GM12864 (cell line): ENCODE measurements at regions not wholly inside any gene's neighbourhood (a gene's known extent, or its start where the extent isn't known, plus 50 kb on each side); places are given as distances from the start of the nearest gene placed in this dataset.

Source experiments
- DNase-seq: peaks from one replicate; pipeline ENCODE4 v3.0.0-alpha.2; 2011; ENCODE audit warnings: low read depth
- H3K4me3 ChIP-seq: 2 replicates; pipeline ENCODE4 v1.5.1; 2011; ENCODE audit warnings: mild to moderate bottlenecking, low read depth, low read length, control low read depth
- TF ChIP-seq, protein P1 (sequence below): IDR thresholded peaks from 2 replicates; pipeline ENCODE4 v1.5.1; 2011; ENCODE audit warnings: low read depth, mild to moderate bottlenecking, moderate library complexity, low read length, control low read depth, inconsistent platforms; ENCODE audit errors: missing control alignments

DNA sequence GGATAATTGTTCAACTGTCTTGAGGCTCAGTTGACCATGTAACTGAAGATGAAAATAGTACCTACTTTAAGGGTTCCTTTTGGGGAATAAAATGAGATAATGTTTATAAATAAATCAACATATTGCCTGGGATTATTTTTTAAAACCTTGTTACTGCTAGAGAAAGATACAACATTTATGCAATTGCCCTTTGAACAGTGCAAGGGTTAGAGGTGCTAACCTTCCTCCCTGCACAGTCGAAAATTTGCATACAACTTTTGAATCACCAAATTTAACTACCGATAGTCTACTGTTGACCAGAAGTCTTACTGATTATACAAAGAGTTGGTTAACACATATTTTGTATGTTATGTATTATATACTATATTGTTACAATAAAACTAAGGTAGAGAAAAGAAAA, 750.0 kb downstream of the EFNB2 start:
- DNase-seq = no peak
- TF ChIP-seq, protein P1, sequence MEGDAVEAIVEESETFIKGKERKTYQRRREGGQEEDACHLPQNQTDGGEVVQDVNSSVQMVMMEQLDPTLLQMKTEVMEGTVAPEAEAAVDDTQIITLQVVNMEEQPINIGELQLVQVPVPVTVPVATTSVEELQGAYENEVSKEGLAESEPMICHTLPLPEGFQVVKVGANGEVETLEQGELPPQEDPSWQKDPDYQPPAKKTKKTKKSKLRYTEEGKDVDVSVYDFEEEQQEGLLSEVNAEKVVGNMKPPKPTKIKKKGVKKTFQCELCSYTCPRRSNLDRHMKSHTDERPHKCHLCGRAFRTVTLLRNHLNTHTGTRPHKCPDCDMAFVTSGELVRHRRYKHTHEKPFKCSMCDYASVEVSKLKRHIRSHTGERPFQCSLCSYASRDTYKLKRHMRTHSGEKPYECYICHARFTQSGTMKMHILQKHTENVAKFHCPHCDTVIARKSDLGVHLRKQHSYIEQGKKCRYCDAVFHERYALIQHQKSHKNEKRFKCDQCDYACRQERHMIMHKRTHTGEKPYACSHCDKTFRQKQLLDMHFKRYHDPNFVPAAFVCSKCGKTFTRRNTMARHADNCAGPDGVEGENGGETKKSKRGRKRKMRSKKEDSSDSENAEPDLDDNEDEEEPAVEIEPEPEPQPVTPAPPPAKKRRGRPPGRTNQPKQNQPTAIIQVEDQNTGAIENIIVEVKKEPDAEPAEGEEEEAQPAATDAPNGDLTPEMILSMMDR = no peak
- no peak overlapping the region for H3K4me3 ChIP-seq

DNA sequence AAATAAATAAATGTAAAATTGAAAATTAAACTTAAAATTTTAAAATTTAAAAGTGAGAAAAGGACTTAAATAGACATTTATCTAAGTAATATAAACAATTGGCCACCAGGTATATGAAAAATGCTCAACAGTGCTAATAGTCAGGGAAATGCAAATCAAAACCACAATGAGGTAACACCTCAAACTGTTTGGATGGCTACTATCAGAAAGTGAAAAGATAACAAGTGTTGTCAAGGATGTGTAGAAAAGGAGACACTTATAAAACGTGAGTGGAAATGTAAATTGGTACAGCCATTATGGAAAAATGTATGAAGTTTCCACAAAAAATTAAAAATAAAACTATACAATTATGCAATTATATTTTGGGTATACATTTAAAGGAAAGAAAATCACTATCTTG, 752.2 kb downstream of the EFNB2 start:
- no peak for DNase-seq
- TF ChIP-seq, protein P1 = no peak
- H3K4me3 ChIP-seq = no peak overlapping the region

DNA sequence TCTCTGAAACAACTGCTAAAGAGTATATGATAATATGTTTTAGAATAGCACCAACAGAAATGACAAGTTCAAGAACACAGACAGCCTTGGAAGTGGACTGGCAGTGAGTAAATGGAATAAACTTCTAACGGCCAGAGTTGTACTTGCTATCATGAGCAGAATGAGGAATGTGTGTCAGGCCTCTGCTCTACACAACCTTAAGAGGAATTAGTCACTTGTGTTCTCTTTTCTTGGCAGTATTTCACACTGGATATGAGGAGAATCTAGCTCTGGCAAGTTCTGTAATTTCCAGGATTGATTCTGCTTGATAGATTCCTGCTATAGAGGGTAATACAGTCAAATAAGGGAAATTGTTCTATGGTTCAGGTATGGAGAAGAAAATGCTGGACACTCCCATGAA, 757.3 kb downstream of the EFNB2 start:
- H3K4me3 ChIP-seq = no peak overlapping the region
- DNase-seq = no peak
- TF ChIP-seq, protein P1 = no peak

DNA sequence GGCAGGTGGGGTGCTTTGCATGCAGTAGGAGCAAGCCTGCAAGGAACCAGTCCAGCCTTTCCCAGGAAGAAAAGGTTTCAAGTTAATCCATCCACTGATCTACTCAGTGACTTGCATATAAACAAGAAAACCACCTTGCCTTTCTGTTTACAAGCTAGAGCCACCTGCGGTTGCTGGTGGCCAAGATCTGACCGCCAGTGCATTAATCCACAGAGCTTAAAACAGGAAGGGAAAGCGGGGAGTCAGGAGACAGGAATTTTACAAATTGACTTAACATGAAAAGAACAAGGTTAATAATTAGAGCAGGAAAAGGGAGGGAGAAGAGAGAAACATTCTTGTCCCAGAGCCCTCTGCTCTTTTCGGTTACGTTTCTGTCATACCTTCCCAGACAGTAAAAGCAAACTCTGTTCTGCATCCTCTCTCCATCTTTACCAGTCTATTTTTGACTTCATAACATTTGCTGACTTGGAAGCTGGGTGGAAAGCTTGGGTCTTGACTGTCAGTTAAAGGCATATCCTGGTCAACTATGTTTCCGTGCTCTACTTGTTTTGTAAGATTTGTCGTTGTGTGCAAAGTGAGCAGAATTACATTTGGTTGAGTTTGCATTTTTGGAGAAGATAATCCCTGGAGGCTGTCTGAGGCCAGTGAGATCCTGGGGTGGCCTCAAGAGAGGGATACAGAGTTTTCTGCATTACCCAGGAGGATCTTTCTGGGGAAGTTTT, 760.6 kb downstream of the EFNB2 start:
- no peak for DNase-seq
- TF ChIP-seq, protein P1 = no peak
- H3K4me3 ChIP-seq = no peak overlapping the region

DNA sequence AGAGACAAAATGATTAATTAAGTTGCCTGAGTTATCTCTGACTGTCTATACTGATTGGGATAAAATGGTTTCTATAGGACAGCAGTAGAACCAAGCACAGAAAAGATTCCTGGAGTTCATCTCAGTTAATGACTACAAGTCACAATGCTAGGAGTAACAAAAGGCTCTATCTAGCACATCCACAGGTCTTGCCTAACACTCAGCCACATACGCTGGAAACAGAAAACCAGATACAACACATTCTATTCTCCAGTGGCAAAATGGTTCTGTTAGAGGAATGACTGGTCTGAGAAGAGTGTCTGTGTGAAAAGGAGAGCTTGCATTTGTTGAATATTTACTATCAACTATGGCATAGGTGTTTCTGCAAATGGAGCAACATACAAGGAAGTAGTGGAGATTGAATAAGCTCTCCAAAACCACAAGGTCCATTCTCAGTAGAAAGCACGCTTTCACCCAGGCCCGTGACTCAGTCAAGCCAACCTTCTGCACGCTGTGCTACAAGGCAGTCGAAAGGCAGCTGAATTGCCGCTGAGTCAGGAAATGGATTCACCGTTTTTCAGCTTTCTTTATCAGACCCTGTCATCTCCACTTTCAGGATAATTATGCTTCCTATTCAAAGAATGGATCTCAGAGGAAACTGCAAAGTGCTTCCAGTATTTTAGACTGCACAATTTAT, 761.5 kb downstream of the EFNB2 start:
- no peak for DNase-seq
- no peak overlapping the region for H3K4me3 ChIP-seq
- TF ChIP-seq, protein P1 = no peak

DNA sequence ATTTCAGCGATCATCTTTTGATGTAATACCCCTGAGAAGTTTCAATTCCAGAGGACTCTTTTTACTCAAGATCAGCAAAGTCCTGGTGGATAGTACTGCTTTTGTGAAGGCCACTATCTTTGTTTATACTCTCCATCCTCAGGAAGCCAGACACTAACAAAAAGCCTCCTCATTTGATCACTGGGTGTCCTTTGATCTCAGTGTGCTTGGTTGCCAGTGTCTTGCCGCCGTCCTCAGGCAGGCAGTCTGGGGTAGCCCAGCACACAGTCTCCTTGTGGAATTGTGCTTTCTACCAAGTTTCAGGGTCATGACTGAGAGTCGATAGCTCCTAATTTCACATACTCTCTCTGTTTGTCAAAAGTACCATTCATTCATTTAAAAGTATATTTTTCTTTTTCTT, 762.2 kb downstream of the EFNB2 start:
- TF ChIP-seq, protein P1 = no peak
- DNase-seq = no peak
- H3K4me3 ChIP-seq = no peak overlapping the region

DNA sequence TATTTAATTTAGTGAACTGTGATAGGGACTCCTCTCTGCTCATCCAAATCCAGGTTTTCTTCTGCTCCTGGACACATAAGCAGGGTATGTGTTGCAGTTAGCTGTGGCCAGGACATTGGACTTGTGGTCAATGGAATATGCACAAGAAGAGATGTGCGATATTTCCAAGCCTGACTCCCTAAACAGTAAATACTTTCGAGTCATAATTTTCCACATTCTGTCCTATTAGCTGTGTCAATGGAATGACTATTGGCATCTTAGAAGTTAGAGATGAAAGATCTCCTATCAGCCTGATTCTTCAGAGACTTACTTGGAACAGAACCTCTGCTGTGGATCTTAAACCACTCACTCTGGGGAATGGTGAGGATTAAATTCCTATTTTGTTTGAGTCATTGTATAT, 771.0 kb downstream of the EFNB2 start:
- H3K4me3 ChIP-seq = no peak overlapping the region
- TF ChIP-seq, protein P1 = no peak
- no peak for DNase-seq
